ENCODE measurements at regions not wholly inside any gene's neighbourhood (a gene's known extent, or its start where the extent isn't known, plus 50 kb on each side); places are given as distances from the start of the nearest gene placed in this dataset.
"Not testable (repeated sequence)": the region's sequence is repeated elsewhere in the genome, so short reads cannot be mapped to it uniquely, and the experiment has no call there.

GRCh38 chrX:33969105-33969504 lies 163.0 kb downstream of the FAM47A start:
- intact Hi-C loops (cut with DNase I), result no loop called here
- ATAC-seq, result no peak

GRCh38 chrX:33968611-33969010 lies 163.5 kb downstream of the FAM47A start:
- Histone ChIP-seq H3K36me3 (ENCODE audit: insufficient read depth in 1 of 2, low read depth in 1 of 2) (no peaks in the 10 kb centered on the region), H3K4me3 (no peak overlapping the region), H3K27ac (no peak overlapping the region), H3K9me3 (no peaks in the 10 kb centered on the region), H3K27me3 (ENCODE audit: insufficient read depth in 3 of 3, low read length in 2 of 3) (no peaks in the 10 kb centered on the region), H3K4me1 (peaks cover 4% of the 10 kb centered on the region)
- DNase-seq (no peak), ATAC-seq (no peak)
- no peak for TF ChIP-seq CTCF (IDR thresholded peaks at IDR 0.05)
- intact Hi-C loops (cut with DNase I), result no loop called here
- 81 to 90% (median 90%) methylated on average over 4 of the region's 4 CpGs for WGBS, 3 donors

More at GRCh38 chrX:33969105-33969504, 163.0 kb downstream of the FAM47A start:
- Histone ChIP-seq H3K27ac (no peak overlapping the region), H3K4me1 (peaks cover 4% of the 10 kb centered on the region), H3K9me3 (no peaks in the 10 kb centered on the region), H3K27me3 (ENCODE audit: insufficient read depth in 3 of 3, low read length in 2 of 3) (no peaks in the 10 kb centered on the region), H3K4me3 (no peak overlapping the region), H3K36me3 (ENCODE audit: insufficient read depth in 1 of 2, low read depth in 1 of 2) (no peaks in the 10 kb centered on the region)
- no peak for DNase-seq
- TF ChIP-seq CTCF (IDR thresholded peaks at IDR 0.05), result no peak
- 73 to 100% (median 95%) methylated on average over 1 of the region's 1 CpG for WGBS, 3 donors

- Histone ChIP-seq H3K9me3 (peaks cover 4% of the 10 kb centered on the region), H3K4me1 (no peaks in the 10 kb centered on the region), H3K4me3 (no peak overlapping the region), H3K36me3 (ENCODE audit: insufficient read depth in 1 of 2, low read depth in 1 of 2) (no peaks in the 10 kb centered on the region), H3K27ac (no peak overlapping the region), H3K27me3 (ENCODE audit: insufficient read depth in 3 of 3, low read length in 2 of 3) (no peaks in the 10 kb centered on the region)
- DNase-seq (no peak), ATAC-seq (no peak)
- no peak for TF ChIP-seq CTCF (IDR thresholded peaks at IDR 0.05)
- WGBS, 3 donors, result 43 to 78% (median 68%) methylated on average over 2 of the region's 2 CpGs
- intact Hi-C loops (cut with DNase I), result no loop called here
These were observed 182.8 kb downstream of the FAM47A start for GRCh38 chrX:33949300-33949699.

- H3K36me3 ChIP-seq (ENCODE audit: insufficient read depth in 1 of 2, low read depth in 1 of 2); H3K9me3 ChIP-seq; ATAC-seq; H3K4me3 ChIP-seq; DNase-seq; intact Hi-C loops (cut with DNase I); H3K27ac ChIP-seq; H3K27me3 ChIP-seq (ENCODE audit: insufficient read depth in 3 of 3, low read length in 2 of 3); H3K4me1 ChIP-seq: not testable (repeated sequence)
- 85 to 92% (median 85%) methylated on average over 4 to 5 of the region's 5 CpGs for WGBS, 3 donors
These were observed 205.9 kb downstream of the FAM47A start for GRCh38 chrX:33926249-33926648.

GRCh38 chrX:33923262-33923661 lies 208.9 kb downstream of the FAM47A start:
- intact Hi-C loops (cut with DNase I), result no loop called here
- ATAC-seq, result no peak
- no peaks in the 10 kb centered on the region for H3K4me1 ChIP-seq
- no peaks in the 10 kb centered on the region for H3K27me3 ChIP-seq (ENCODE audit: insufficient read depth in 3 of 3, low read length in 2 of 3)
- WGBS, 3 donors, result 71 to 88% (median 78%) methylated on average over 2 of the region's 2 CpGs
- no peaks in the 10 kb centered on the region for H3K36me3 ChIP-seq (ENCODE audit: insufficient read depth in 1 of 2, low read depth in 1 of 2)
- H3K27ac ChIP-seq, result no peak overlapping the region
- TF ChIP-seq CTCF (IDR thresholded peaks at IDR 0.05), result no peak
- no peak for DNase-seq
- peaks cover 3% of the 10 kb centered on the region for H3K9me3 ChIP-seq
- H3K4me3 ChIP-seq, result no peak overlapping the region
